ENCODE measurements at regions not wholly inside any gene's neighbourhood (a gene's known extent, or its start where the extent isn't known, plus 50 kb on each side); places are given as distances from the start of the nearest gene placed in this dataset.

- DNase-seq = no peak
These were observed 648.6 kb upstream of the CELF2 start for GRCh38 chr10:10368951-10369576.

GRCh38 chr10:10385831-10386230, 631.8 kb upstream of the CELF2 start:
- DNase-seq = no peak

- DNase-seq = no peak
These were observed 628.5 kb upstream of the CELF2 start for GRCh38 chr10:10389182-10389581.

GRCh38 chr10:10392511-10392910, 625.2 kb upstream of the CELF2 start:
- no peak for DNase-seq

GRCh38 chr10:10394933-10395658, 622.6 kb upstream of the CELF2 start:
- no peak for DNase-seq

GRCh38 chr10:10396601-10397000, 621.1 kb upstream of the CELF2 start:
- DNase-seq = no peak

GRCh38 chr10:10397906-10398305, 619.8 kb upstream of the CELF2 start:
- DNase-seq = no peak

- no peak for DNase-seq
These were observed 613.9 kb upstream of the CELF2 start for GRCh38 chr10:10403762-10404161.

- DNase-seq = no peak
These were observed 600.0 kb upstream of the CELF2 start for GRCh38 chr10:10417671-10418070.

GRCh38 chr10:10418387-10418786, 599.3 kb upstream of the CELF2 start:
- no peak for DNase-seq

GRCh38 chr10:10421071-10421470, 596.6 kb upstream of the CELF2 start:
- DNase-seq = no peak

- no peak for DNase-seq
These were observed 586.1 kb upstream of the CELF2 start for GRCh38 chr10:10431422-10432066.

- no peak for DNase-seq
These were observed 585.2 kb upstream of the CELF2 start for GRCh38 chr10:10432296-10433035.

- DNase-seq = no peak
These were observed 583.4 kb upstream of the CELF2 start for GRCh38 chr10:10434312-10434711.

GRCh38 chr10:10437886-10438285, 579.8 kb upstream of the CELF2 start:
- no peak for DNase-seq

- DNase-seq = no peak
These were observed 579.2 kb upstream of the CELF2 start for GRCh38 chr10:10438335-10439100.

- DNase-seq = no peak
These were observed 560.8 kb upstream of the CELF2 start for GRCh38 chr10:10456856-10457255.

GRCh38 chr10:10460451-10460850, 557.2 kb upstream of the CELF2 start:
- no peak for DNase-seq

GRCh38 chr10:10462151-10462941, 555.3 kb upstream of the CELF2 start:
- DNase-seq = no peak

GRCh38 chr10:10471758-10472157, 545.9 kb upstream of the CELF2 start:
- no peak for DNase-seq

- DNase-seq = no peak
These were observed 541.9 kb upstream of the CELF2 start for GRCh38 chr10:10475812-10476211.

- DNase-seq = no peak
These were observed 539.8 kb upstream of the CELF2 start for GRCh38 chr10:10477844-10478243.

Measured in left hindlimb (tissue), 1 donor.